Tibial nerve (tissue), 4 donors: ENCODE measurements at regions not wholly inside any gene's neighbourhood (a gene's known extent, or its start where the extent isn't known, plus 50 kb on each side); places are given as distances from the start of the nearest gene placed in this dataset.
"Not testable (repeated sequence)": the region's sequence is repeated elsewhere in the genome, so short reads cannot be mapped to it uniquely, and the experiment has no call there.

Source experiments
- DNase-seq, 2 donors: peaks; one replicate each; pipeline ENCODE4 v3.0.0-alpha.2; 2019; ENCODE audit warnings: low spot score in 2 of 2
- H3K27ac ChIP-seq, 4 donors: fragments of 200-600 bp; sonication (generic) in 3 of 4; one replicate each; pipeline ENCODE4 v1.5.1; 2017 to 2019; ENCODE audit warnings: mild to moderate bottlenecking in 1 of 4
- H3K27me3 ChIP-seq, 2 donors: fragments of 200-600 bp; sonication (generic) in 1 of 2; one replicate each; pipeline versions ENCODE4 v1.5.1 to v1.6.0; 2017 to 2019
- H3K36me3 ChIP-seq, 3 donors: fragments of 200-600 bp; sonication (generic); one replicate each; pipeline ENCODE4 v1.5.1; 2018 to 2019
- H3K4me1 ChIP-seq, 4 donors: fragments of 200-600 bp; sonication (generic) in 3 of 4; one replicate each; pipeline ENCODE4 v1.5.1; 2017 to 2019
- H3K4me3 ChIP-seq, 4 donors: fragments of 200-600 bp; sonication (generic) in 3 of 4; one replicate each; pipeline ENCODE4 v1.5.1; 2017 to 2019; ENCODE audit warnings: mild to moderate bottlenecking in 1 of 4, moderate library complexity in 1 of 4
- H3K9me3 ChIP-seq, 4 donors: fragments of 200-600 bp; sonication (generic) in 3 of 4; one replicate each; pipeline ENCODE4 v1.5.1; 2017 to 2019
- CTCF ChIP-seq, 5 experiments: fragments of 200-600 bp in 3 of 5; fragments of 450-650 bp in 2 of 5; sonication (generic) in 3 of 5; IDR thresholded peaks; one replicate each; pipeline ENCODE4 v1.5.1; 2016 to 2019; ENCODE audit warnings: antibody characterized with exemption in 5 of 5, mild to moderate bottlenecking in 3 of 5, moderate library complexity in 2 of 5
- EP300 ChIP-seq, 2 donors: sonication (generic); formaldehyde crosslinking; IDR thresholded peaks; one replicate each; pipeline ENCODE4 v1.6.1; 2017; ENCODE audit warnings: antibody characterized with exemption in 2 of 2, mild to moderate bottlenecking in 1 of 2
- POLR2A ChIP-seq, 2 donors: fragments of 450-650 bp; IDR thresholded peaks; one replicate each; pipeline ENCODE4 v1.6.1; 2017; ENCODE audit warnings: antibody characterized with exemption in 2 of 2, mild to moderate bottlenecking in 2 of 2, moderate library complexity in 2 of 2
- WGBS, 2 donors: methylation state at CpG; one replicate each; pipeline ENCODE4 v1.1.5; 2018; 5-methylcytosine and 5-hydroxymethylcytosine counted together

- DNase-seq, H3K9me3 ChIP-seq, H3K36me3 ChIP-seq, H3K4me1 ChIP-seq, H3K4me3 ChIP-seq, H3K27me3 ChIP-seq, H3K27ac ChIP-seq: not testable (repeated sequence)
- WGBS, 2 donors, result 36 to 46% methylated on average over 8 of the region's 8 CpGs
Measured at GRCh38 chr9:113740508-113741500, 135.3 kb upstream of the ZNF618 start.

GRCh38 chr9:113741886-113742854 is 133.9 kb upstream of the ZNF618 start:
- H3K4me1 ChIP-seq, result no peaks in the 10 kb centered on the region
- 53 to 61% methylated on average over 12 of the region's 12 CpGs for WGBS, 2 donors
- no peak for DNase-seq
- no peak overlapping the region for H3K27ac ChIP-seq
- no peaks in the 10 kb centered on the region for H3K27me3 ChIP-seq
- H3K4me3 ChIP-seq, result no peak overlapping the region
- no peaks in the 10 kb centered on the region for H3K36me3 ChIP-seq
- TF ChIP-seq EP300 (IDR thresholded peaks at IDR 0.05) (no peak), CTCF (IDR thresholded peaks at IDR 0.05) (no peak), POLR2A (IDR thresholded peaks at IDR 0.05) (no peak)
- no peaks in the 10 kb centered on the region for H3K9me3 ChIP-seq

- 68 to 78% methylated on average over 6 of the region's 6 CpGs for WGBS, 2 donors
- H3K27ac ChIP-seq, result no peak overlapping the region
- TF ChIP-seq CTCF (IDR thresholded peaks at IDR 0.05) (no peak), POLR2A (IDR thresholded peaks at IDR 0.05) (no peak), EP300 (IDR thresholded peaks at IDR 0.05) (no peak)
- no peak for DNase-seq
- H3K4me1 ChIP-seq, result no peaks in the 10 kb centered on the region
- no peaks in the 10 kb centered on the region for H3K27me3 ChIP-seq
- H3K9me3 ChIP-seq, result peaks cover 0 to 4% (median 0%) of the 10 kb centered on the region in 4 donors
- H3K4me3 ChIP-seq, result no peak overlapping the region
- no peaks in the 10 kb centered on the region for H3K36me3 ChIP-seq
Measured at GRCh38 chr9:113742878-113743277, 133.2 kb upstream of the ZNF618 start.

- no peak overlapping the region for H3K4me3 ChIP-seq
- H3K4me1 ChIP-seq, result no peaks in the 10 kb centered on the region
- no peak for DNase-seq
- TF ChIP-seq EP300 (IDR thresholded peaks at IDR 0.05) (no peak), CTCF (IDR thresholded peaks at IDR 0.05) (no peak), POLR2A (IDR thresholded peaks at IDR 0.05) (no peak)
- H3K36me3 ChIP-seq, result no peaks in the 10 kb centered on the region
- peaks cover 0 to 22% (median 2%) of the 10 kb centered on the region in 4 donors for H3K9me3 ChIP-seq
- no peaks in the 10 kb centered on the region for H3K27me3 ChIP-seq
- H3K27ac ChIP-seq, result no peak overlapping the region
- WGBS, 2 donors, result 83 to 87% methylated on average over 4 of the region's 4 CpGs
Measured at GRCh38 chr9:113746486-113746885, 129.6 kb upstream of the ZNF618 start.

- DNase-seq, result no peak
- H3K4me1 ChIP-seq, result no peaks in the 10 kb centered on the region
- TF ChIP-seq POLR2A (IDR thresholded peaks at IDR 0.05) (no peak), CTCF (IDR thresholded peaks at IDR 0.05) (no peak), EP300 (IDR thresholded peaks at IDR 0.05) (no peak)
Measured at GRCh38 chr9:113748135-113748534, 128.0 kb upstream of the ZNF618 start.

More at GRCh38 chr9:113748135-113748534, 128.0 kb upstream of the ZNF618 start:
- no peaks in the 10 kb centered on the region for H3K27me3 ChIP-seq
- no peak overlapping the region for H3K4me3 ChIP-seq
- no peak overlapping the region for H3K27ac ChIP-seq
- H3K9me3 ChIP-seq, result peaks cover 0 to 22% (median 2%) of the 10 kb centered on the region in 4 donors
- H3K36me3 ChIP-seq, result no peaks in the 10 kb centered on the region
